Kidney epithelial cell (primary cell): ENCODE measurements at regions not wholly inside any gene's neighbourhood (a gene's known extent, or its start where the extent isn't known, plus 50 kb on each side); places are given as distances from the start of the nearest gene placed in this dataset.

Experiments
- DNase-seq: peaks from one replicate; pipeline ENCODE4 v3.0.0-alpha.2; 2010; ENCODE audit warnings: low read depth
- H3K27me3 ChIP-seq: 2 replicates; pipeline ENCODE4 v1.6.0; 2011; ENCODE audit warnings: low read length; ENCODE audit not compliant: control insufficient read depth, insufficient read depth
- H3K36me3 ChIP-seq: 2 replicates; pipeline ENCODE4 v1.5.1; 2011; ENCODE audit warnings: low read length; ENCODE audit not compliant: control insufficient read depth, insufficient read depth
- H3K4me3 ChIP-seq: 2 replicates; pipeline ENCODE4 v1.5.1; 2011; ENCODE audit warnings: low read depth, mild to moderate bottlenecking, control low read depth, low read length
- CTCF ChIP-seq: IDR thresholded peaks from 2 replicates; pipeline ENCODE4 v1.5.1; 2011; ENCODE audit warnings: mild to moderate bottlenecking, moderate library complexity, low read length, control low read depth, inconsistent platforms; ENCODE audit not compliant: insufficient read depth, poor library complexity, severe bottlenecking

- H3K4me3 ChIP-seq = no peak overlapping the region
- no peaks in the 10 kb centered on the region for H3K27me3 ChIP-seq
- no peaks in the 10 kb centered on the region for H3K36me3 ChIP-seq
- no peak for TF ChIP-seq CTCF
- DNase-seq = no peak
Measured at GRCh38 chr9:108591121-108591520, 264.7 kb downstream of the ACTL7B start.

- no peak for TF ChIP-seq CTCF
- H3K36me3 ChIP-seq = no peaks in the 10 kb centered on the region
- no peak for DNase-seq
Measured at GRCh38 chr9:108588246-108588645, 267.5 kb downstream of the ACTL7B start.

GRCh38 chr9:108586471-108587139 is 269.2 kb downstream of the ACTL7B start:
- H3K36me3 ChIP-seq = no peaks in the 10 kb centered on the region
- TF ChIP-seq CTCF = no peak
- H3K27me3 ChIP-seq = no peaks in the 10 kb centered on the region
- no peak overlapping the region for H3K4me3 ChIP-seq
- no peak for DNase-seq

More at GRCh38 chr9:108588246-108588645, 267.5 kb downstream of the ACTL7B start:
- no peak overlapping the region for H3K4me3 ChIP-seq
- no peaks in the 10 kb centered on the region for H3K27me3 ChIP-seq

- TF ChIP-seq CTCF = no peak
- DNase-seq = no peak
- no peak overlapping the region for H3K4me3 ChIP-seq
- H3K27me3 ChIP-seq = no peaks in the 10 kb centered on the region
- H3K36me3 ChIP-seq = no peaks in the 10 kb centered on the region
Measured at GRCh38 chr9:108584860-108585259, 270.9 kb downstream of the ACTL7B start.

GRCh38 chr9:108582726-108583125 is 273.1 kb downstream of the ACTL7B start:
- Histone ChIP-seq H3K27me3 (no peaks in the 10 kb centered on the region), H3K36me3 (no peaks in the 10 kb centered on the region), H3K4me3 (no peak overlapping the region)
- DNase-seq = no peak
- no peak for TF ChIP-seq CTCF
